GM10248 (cell line): ENCODE measurements at regions not wholly inside any gene's neighbourhood (a gene's known extent, or its start where the extent isn't known, plus 50 kb on each side); places are given as distances from the start of the nearest gene placed in this dataset.
"Not testable (repeated sequence)": the region's sequence is repeated elsewhere in the genome, so short reads cannot be mapped to it uniquely, and the experiment has no call there.

Source experiments
- CTCF ChIA-PET: fragments of 300-600 bp; sonication (Branson Sonifier 250); formaldehyde crosslinking; extraction: SDS; loops from one replicate; lab custom pipeline; 2021; ENCODE audit warnings: antibody characterized with exemption; lab: Yijun Ruan, JAX
- POLR2A ChIA-PET: fragments of 350-650 bp; sonication (Branson Sonifier 250); formaldehyde crosslinking; extraction: SDS; loops from one replicate; lab custom pipeline; 2020; ENCODE audit warnings: antibody characterized with exemption; lab: Yijun Ruan, JAX
- DNase-seq: peaks from one replicate; pipeline ENCODE4 v3.0.0; 2012; ENCODE audit errors: extremely low spot score
- TF ChIP-seq, protein P1 (sequence below): IDR thresholded peaks from 2 replicates; pipeline ENCODE4 v1.5.1; 2012; ENCODE audit warnings: mild to moderate bottlenecking, low read depth; ENCODE audit errors: extremely low read depth, missing control alignments, control extremely low read depth

DNA sequence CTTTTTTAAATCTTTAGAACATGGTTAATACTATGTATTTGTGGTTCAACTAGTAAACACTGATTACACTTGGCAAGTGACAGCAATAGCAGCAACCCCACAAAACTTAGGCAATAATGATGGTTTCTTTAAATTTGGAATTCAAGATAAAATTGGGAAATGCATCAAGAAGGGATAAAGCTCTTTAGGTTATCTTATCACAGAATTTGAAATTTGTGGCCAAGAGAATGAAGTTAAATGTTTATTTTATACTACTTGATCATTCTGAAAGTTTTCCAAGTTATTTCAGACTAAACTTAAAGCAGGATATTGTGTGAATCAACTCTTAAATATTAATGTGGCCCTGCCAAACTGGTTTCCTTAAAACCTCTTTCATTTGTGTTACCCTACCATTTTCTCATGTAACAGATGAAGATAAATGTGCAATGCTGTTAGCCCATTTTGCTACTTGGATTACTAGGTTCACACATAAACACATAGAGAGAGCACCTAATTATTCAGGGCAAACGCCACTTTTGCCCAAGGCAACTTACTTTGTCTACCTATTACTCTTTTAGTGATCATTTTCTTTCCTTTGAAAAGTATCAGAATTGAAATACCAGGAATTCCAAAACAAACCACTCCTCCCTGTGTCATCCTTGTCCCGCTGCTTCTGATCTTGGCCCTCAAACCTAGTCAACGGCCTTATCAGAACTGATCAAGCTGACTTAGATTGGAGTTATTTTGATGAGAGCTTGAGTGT is 186.7 kb upstream of the TENT5A start:
- ChIA-PET CTCF (interaction anchor here (1.1 to 1.9 kb wide), 2 partner anchors 11 to 18 kb away, joined by 3 to 6 read pairs; no protein-coding TSS in a partner anchor), POLR2A (no interaction called here)
- TF ChIP-seq, protein P1, sequence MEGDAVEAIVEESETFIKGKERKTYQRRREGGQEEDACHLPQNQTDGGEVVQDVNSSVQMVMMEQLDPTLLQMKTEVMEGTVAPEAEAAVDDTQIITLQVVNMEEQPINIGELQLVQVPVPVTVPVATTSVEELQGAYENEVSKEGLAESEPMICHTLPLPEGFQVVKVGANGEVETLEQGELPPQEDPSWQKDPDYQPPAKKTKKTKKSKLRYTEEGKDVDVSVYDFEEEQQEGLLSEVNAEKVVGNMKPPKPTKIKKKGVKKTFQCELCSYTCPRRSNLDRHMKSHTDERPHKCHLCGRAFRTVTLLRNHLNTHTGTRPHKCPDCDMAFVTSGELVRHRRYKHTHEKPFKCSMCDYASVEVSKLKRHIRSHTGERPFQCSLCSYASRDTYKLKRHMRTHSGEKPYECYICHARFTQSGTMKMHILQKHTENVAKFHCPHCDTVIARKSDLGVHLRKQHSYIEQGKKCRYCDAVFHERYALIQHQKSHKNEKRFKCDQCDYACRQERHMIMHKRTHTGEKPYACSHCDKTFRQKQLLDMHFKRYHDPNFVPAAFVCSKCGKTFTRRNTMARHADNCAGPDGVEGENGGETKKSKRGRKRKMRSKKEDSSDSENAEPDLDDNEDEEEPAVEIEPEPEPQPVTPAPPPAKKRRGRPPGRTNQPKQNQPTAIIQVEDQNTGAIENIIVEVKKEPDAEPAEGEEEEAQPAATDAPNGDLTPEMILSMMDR, result no peak
- no peak for DNase-seq

DNA sequence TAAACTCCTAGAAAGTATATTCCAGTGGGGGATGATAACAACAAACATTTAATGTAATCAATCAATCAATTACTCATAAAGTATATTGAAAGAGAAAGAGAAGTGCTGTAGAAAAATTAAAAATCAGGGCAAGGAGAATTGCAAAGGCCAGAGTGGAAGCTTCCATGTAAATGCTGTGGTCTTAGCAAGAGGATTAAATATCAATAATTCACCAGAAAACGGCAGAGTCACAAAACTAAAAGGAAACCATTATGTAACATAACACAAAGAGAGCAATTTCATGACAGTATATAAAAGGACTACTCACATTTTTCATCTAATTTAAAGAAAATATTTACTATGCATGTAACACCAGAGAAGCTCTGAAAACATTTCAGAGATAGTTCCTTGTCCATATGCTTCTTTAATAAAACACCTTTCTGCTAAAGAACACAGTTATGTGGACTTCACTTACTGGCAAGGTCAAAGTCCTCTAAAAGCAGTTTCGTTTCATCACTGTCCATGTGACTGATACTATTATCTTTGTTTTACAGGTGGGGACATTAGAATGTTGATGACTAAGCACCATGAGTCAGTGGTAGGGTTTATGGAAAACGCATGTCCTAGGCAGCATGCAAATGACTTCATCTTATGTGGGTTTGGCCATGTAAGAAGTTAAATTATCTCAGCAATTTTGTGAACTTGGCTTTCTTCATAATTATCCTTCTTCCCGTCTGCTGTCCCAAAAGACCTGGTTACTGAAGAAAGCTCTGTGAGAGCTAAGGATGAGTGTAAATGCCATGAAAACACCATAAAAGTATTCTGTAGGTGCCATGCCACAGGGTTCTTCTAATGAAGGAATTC is 185.8 kb upstream of the TENT5A start:
- TF ChIP-seq, protein P1, result no peak
- ChIA-PET CTCF (interaction anchor here (1.9 kb wide), 1 partner anchor 12 kb away, joined by 6 read pairs; no protein-coding TSS in a partner anchor), POLR2A (no interaction called here)
- no peak for DNase-seq

DNA sequence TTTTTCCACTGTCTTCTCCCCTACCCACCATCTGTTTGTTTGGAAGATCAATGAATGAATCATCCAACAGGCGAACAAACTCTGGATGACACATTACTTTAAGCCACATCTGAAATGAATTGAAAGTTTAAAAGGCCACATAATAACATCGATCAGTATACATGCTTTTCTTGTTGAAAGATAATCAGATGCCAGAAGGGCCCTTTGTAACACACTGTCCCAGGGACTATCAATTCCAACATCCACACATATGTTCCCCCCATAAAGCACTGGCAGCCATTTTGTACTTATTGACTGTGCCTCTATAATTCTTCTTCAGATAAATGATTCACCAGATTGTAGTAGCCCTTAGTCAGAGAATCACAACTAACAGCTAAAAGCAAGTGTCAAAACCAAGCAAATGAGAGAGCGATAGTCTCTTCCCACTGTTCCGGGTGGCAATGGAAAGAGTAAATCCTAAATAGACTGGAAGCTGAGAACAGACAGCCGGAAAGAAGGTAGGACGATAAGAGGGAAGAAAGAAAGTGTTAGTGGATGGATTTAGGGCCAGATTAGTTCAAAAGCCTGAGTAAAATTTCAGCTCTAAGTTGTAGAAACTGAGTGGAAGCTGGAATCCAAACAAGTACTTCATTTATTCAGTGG is 184.9 kb upstream of the TENT5A start:
- DNase-seq, result no peak
- ChIA-PET POLR2A (no interaction called here), CTCF (no interaction called here)
- TF ChIP-seq, protein P1, result no peak

DNA sequence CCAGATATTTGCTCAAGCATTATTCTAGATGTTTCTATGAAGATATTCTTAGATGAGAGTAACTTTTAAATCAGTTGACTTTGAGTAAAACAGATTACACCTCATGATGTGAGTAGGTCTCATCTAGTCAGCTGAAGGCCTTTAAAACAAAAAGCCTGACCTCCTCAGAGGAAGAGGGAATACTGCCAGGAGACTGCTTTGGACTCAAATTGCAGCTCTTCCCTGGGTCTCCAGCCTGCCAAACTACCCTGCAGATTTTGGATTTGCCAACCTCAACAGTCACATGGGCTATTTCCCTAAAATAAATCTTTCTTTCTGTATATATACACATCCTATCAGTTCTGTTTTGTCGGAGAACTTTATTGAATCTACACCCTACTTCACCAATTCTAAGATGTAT is 182.5 kb upstream of the TENT5A start:
- CTCF ChIA-PET, result interaction anchor here (1.7 kb wide), 1 partner anchor 66 kb away, joined by 3 read pairs; no protein-coding TSS in a partner anchor

DNA sequence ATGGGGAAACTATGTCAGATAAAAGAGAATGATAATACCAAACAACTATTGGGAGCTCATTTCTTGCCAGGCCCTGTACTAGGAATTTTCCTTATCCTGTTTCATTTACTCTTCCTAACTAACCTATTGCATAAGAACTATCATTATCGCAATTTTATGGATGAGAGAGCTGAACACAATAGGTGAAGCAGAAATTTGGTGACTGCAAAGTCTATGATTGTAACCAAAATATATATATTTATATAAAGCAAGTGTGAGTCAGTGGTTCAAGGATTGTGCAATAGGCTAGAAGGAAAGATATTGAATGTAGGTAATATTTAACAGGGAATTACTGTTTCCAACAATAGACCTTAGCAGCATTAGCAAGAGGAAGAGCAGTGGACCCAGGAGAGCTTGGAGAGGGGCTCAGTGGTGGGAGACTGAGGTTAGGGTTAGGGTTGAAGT is 181.1 kb upstream of the TENT5A start:
- no peak for DNase-seq
- CTCF ChIA-PET, result interaction anchor here (1.4 to 1.6 kb wide), 2 partner anchors 16 to 19 kb away, joined by 4 to 5 read pairs; no protein-coding TSS in a partner anchor
- TF ChIP-seq, protein P1, result no peak
- POLR2A ChIA-PET, result no interaction called here

More for the DNA sequence above, 182.5 kb upstream of the TENT5A start:
- POLR2A ChIA-PET, result no interaction called here
- DNase-seq, result no peak
- TF ChIP-seq, protein P1, result no peak

DNA sequence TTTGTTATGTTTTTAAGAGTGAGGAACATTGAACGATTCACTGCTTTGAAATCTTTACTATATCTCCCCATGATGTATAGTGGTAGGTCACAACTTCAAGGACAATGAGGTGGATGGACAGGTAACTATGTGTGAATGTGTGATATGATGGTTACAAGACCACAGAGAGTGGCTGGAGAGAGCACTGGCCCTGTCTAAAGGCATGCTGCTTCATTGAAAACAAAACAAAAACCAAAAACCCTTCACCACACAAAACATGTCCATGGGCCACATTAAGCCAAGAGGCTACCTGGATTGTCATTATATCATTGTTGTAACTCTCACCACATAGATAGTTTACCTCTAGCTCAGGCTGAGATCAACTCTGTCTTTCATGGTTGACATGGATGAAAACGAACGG is 180.6 kb upstream of the TENT5A start:
- ChIA-PET CTCF (interaction anchor here (1.4 to 1.6 kb wide), 2 partner anchors 17 to 20 kb away, joined by 4 to 5 read pairs; no protein-coding TSS in a partner anchor), POLR2A (no interaction called here)
- TF ChIP-seq, protein P1, result no peak
- DNase-seq, result no peak

DNA sequence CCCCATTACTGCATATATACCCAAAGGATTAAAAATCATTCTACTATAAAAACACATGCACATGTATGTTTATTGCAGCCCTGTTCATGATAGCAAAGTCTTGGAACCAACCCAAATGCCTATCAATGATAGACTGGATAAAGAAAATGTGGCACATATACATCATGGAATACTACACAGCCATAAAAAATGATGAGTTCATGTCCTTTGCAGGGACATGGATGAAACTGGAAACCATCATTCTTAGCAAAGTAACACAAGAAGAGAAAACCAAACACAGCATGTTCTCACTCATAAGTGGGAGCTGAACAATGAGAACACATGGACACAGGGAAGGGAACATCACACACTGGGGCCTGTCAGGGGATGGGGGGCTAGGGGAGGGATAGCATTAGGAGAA is 180.0 kb upstream of the TENT5A start:
- CTCF ChIA-PET, result interaction anchor here (1.6 kb wide), 1 partner anchor 20 kb away, joined by 5 read pairs; no protein-coding TSS in a partner anchor
- DNase-seq, POLR2A ChIA-PET: not testable (repeated sequence)
